Mammary epithelial cell (primary cell): ENCODE measurements at regions not wholly inside any gene's neighbourhood (a gene's known extent, or its start where the extent isn't known, plus 50 kb on each side); places are given as distances from the start of the nearest gene placed in this dataset.

ENCODE experiments used
- EZH2 ChIP-seq: IDR thresholded peaks from 2 replicates; pipeline ENCODE4 v1.6.1; 2012; ENCODE audit warnings: low read length, inconsistent platforms, borderline replicate concordance
- TF ChIP-seq, protein P1 (sequence below), 2 donors: IDR thresholded peaks in 1 of 2; conservative IDR thresholded peaks in 1 of 2; 2 replicates each; pipeline ENCODE4 v1.5.1; 2011 to 2012; ENCODE audit warnings: inconsistent platforms in 2 of 2, low read length in 2 of 2, mild to moderate bottlenecking in 2 of 2, control low read depth in 1 of 2, low read depth in 1 of 2; ENCODE audit not compliant: insufficient read depth in 1 of 2; ENCODE audit errors: extremely low read depth in 1 of 2

- TF ChIP-seq, protein P1, sequence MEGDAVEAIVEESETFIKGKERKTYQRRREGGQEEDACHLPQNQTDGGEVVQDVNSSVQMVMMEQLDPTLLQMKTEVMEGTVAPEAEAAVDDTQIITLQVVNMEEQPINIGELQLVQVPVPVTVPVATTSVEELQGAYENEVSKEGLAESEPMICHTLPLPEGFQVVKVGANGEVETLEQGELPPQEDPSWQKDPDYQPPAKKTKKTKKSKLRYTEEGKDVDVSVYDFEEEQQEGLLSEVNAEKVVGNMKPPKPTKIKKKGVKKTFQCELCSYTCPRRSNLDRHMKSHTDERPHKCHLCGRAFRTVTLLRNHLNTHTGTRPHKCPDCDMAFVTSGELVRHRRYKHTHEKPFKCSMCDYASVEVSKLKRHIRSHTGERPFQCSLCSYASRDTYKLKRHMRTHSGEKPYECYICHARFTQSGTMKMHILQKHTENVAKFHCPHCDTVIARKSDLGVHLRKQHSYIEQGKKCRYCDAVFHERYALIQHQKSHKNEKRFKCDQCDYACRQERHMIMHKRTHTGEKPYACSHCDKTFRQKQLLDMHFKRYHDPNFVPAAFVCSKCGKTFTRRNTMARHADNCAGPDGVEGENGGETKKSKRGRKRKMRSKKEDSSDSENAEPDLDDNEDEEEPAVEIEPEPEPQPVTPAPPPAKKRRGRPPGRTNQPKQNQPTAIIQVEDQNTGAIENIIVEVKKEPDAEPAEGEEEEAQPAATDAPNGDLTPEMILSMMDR (conservative IDR thresholded peaks at IDR 0.05 in 1 of 2, IDR thresholded peaks at IDR 0.05 in 1 of 2; ENCODE audit: extremely low read depth in 1 of 2, insufficient read depth in 1 of 2, low read depth in 1 of 2, low read length in 2 of 2): no peak
- TF ChIP-seq EZH2: no peak
Measured at GRCh38 chr2:19435815-19436214, 77.4 kb upstream of the OSR1 start.
